ENCODE measurements at regions not wholly inside any gene's neighbourhood (a gene's known extent, or its start where the extent isn't known, plus 50 kb on each side); places are given as distances from the start of the nearest gene placed in this dataset.

- H3K4me2 ChIP-seq = no peak overlapping the region
- H3K36me3 ChIP-seq (ENCODE audit: insufficient read depth) = no peaks in the 10 kb centered on the region; the same call in 1 of the 2 replicates
- DNase-seq (ENCODE audit: low spot score) (no peak), ATAC-seq (no peak)
- no peaks in the 10 kb centered on the region for H3K27me3 ChIP-seq (ENCODE audit: insufficient read depth)
- Mint-ChIP-seq H3K27ac (no peak overlapping the region), H3K36me3 (ENCODE audit: low read depth) (no peaks in the 10 kb centered on the region), H3K27me3 (ENCODE audit: insufficient read depth, low read depth, poor library complexity) (peaks cover 5% of the 10 kb centered on the region), H3K9me3 (no peaks in the 10 kb centered on the region), H3K4me3 (no peak overlapping the region), H3K4me1 (peaks cover 11% of the 10 kb centered on the region; the same call in 2 of the 3 replicates)
- H4K20me1 ChIP-seq (replicated peaks; ENCODE audit: insufficient read depth) = no peaks in the 10 kb centered on the region
- H3K27ac ChIP-seq (ENCODE audit: low read depth) = no peak overlapping the region
- no peak overlapping the region for H2AFZ ChIP-seq
- H3K9me2 ChIP-seq (ENCODE audit: insufficient read depth) = 0 out of 2 replicates have a peak, but pooled peaks cover 4% of the 10 kb centered on the region
- H3K4me1 ChIP-seq (ENCODE audit: insufficient read depth) = peaks cover 9% of the 10 kb centered on the region; the same call in 1 of the 2 replicates
- H3F3A ChIP-seq (replicated peaks; ENCODE audit: low read depth) = no peaks in the 10 kb centered on the region
- H3K79me2 ChIP-seq (replicated peaks; ENCODE audit: insufficient read depth) = no peaks in the 10 kb centered on the region
- no peak overlapping the region for H3K4me3 ChIP-seq
- TF ChIP-seq CTCF (conservative IDR thresholded peaks at IDR 0.05; ENCODE audit: low read depth in 2 of 2) = no peak
- TF ChIP-seq ZNF331 (CRISPR knock-in tag; IDR thresholded peaks at IDR 0.05; ENCODE audit: low read depth) = no peak
- TF ChIP-seq EZH2phosphoT487 (IDR thresholded peaks at IDR 0.05; ENCODE audit: unreplicated experiment) = no peak
These were observed 88.9 kb upstream of the FRMD6 start for GRCh38 chr14:51562816-51563215.

- H3K4me1 ChIP-seq (ENCODE audit: insufficient read depth) = peaks cover 9% of the 10 kb centered on the region; the same call in 1 of the 2 replicates
- TF ChIP-seq ETS1 (IDR thresholded peaks at IDR 0.05) (no peak), REST (IDR thresholded peaks at IDR 0.05; ENCODE audit: unreplicated experiment) (no peak), CTCF (conservative IDR thresholded peaks at IDR 0.05; ENCODE audit: low read depth in 2 of 2) (no peak), NANOG (IDR thresholded peaks at IDR 0.05; ENCODE audit: borderline replicate concordance) (no peak), STAT1 (IDR thresholded peaks at IDR 0.05; ENCODE audit: unreplicated experiment) (no peak), ZNF114 (CRISPR knock-in tag; IDR thresholded peaks at IDR 0.05) (no peak), EZH2phosphoT487 (IDR thresholded peaks at IDR 0.05; ENCODE audit: unreplicated experiment) (no peak), EZH2 (IDR thresholded peaks at IDR 0.05; ENCODE audit: low read depth, unreplicated experiment) (no peak), JUNB (IDR thresholded peaks at IDR 0.05; ENCODE audit: unreplicated experiment) (no peak)
These were observed 88.2 kb upstream of the FRMD6 start for GRCh38 chr14:51563560-51563959.

More at GRCh38 chr14:51563560-51563959, 88.2 kb upstream of the FRMD6 start:
- Mint-ChIP-seq H3K27ac (no peak overlapping the region), H3K4me1 (peaks cover 11% of the 10 kb centered on the region; the same call in 2 of the 3 replicates), H3K27me3 (ENCODE audit: insufficient read depth, low read depth, poor library complexity) (peaks cover 5% of the 10 kb centered on the region), H3K4me3 (no peak overlapping the region), H3K36me3 (ENCODE audit: low read depth) (no peaks in the 10 kb centered on the region), H3K9me3 (no peaks in the 10 kb centered on the region)
- H3K4me3 ChIP-seq = no peak overlapping the region
- no peaks in the 10 kb centered on the region; the same call in 1 of the 2 replicates for H3K36me3 ChIP-seq (ENCODE audit: insufficient read depth)
- H3F3A ChIP-seq (replicated peaks; ENCODE audit: low read depth) = no peaks in the 10 kb centered on the region
- 0 out of 2 replicates have a peak, but pooled peaks cover 4% of the 10 kb centered on the region for H3K9me2 ChIP-seq (ENCODE audit: insufficient read depth)
- DNase-seq (ENCODE audit: low spot score) = no peak
- no peak overlapping the region for H3K4me2 ChIP-seq
- H3K27me3 ChIP-seq (ENCODE audit: insufficient read depth) = no peaks in the 10 kb centered on the region
- ATAC-seq = no peak
- no peaks in the 10 kb centered on the region for H3K79me2 ChIP-seq (replicated peaks; ENCODE audit: insufficient read depth)
- no peaks in the 10 kb centered on the region for H4K20me1 ChIP-seq (replicated peaks; ENCODE audit: insufficient read depth)
- no peak overlapping the region for H3K27ac ChIP-seq (ENCODE audit: low read depth)
- H2AFZ ChIP-seq = no peak overlapping the region
